Keratinocyte (primary cell): ENCODE measurements at regions not wholly inside any gene's neighbourhood (a gene's known extent, or its start where the extent isn't known, plus 50 kb on each side); places are given as distances from the start of the nearest gene placed in this dataset.

Experiments used
- DNase-seq: peaks from one replicate; pipeline ENCODE4 v3.0.0-alpha.2; 2011; ENCODE audit warnings: low read depth, missing footprints, low spot score
- FAIRE-seq: peaks from 2 replicates; lab custom pipeline; 2011; peaks lifted over from hg19 to GRCh38; lab: Jason Lieb, UNC
- H2AFZ ChIP-seq: 2 replicates; pipeline ENCODE4 v1.6.0; 2012; ENCODE audit warnings: low read length, control low read depth, inconsistent platforms; ENCODE audit not compliant: control insufficient read depth
- H3K27ac ChIP-seq: 2 replicates; pipeline ENCODE4 v1.5.1; 2011; ENCODE audit warnings: low read length; ENCODE audit not compliant: control insufficient read depth, insufficient read depth
- H3K27me3 ChIP-seq: 3 replicates; pipeline ENCODE4 v1.6.0; 2011; ENCODE audit warnings: low read length; ENCODE audit not compliant: control insufficient read depth, insufficient read depth; ENCODE audit errors: extremely low read depth
- H3K36me3 ChIP-seq, 2 experiments: 2 replicates in 1 of 2; 3 replicates in 1 of 2; pipeline ENCODE4 v1.5.1; 2011; ENCODE audit warnings: low read length in 2 of 2, mild to moderate bottlenecking in 1 of 2; ENCODE audit not compliant: control insufficient read depth in 2 of 2, insufficient read depth in 2 of 2; ENCODE audit errors: extremely low read depth in 1 of 2
- H3K4me1 ChIP-seq: 3 replicates; pipeline ENCODE4 v1.5.1; 2011; ENCODE audit warnings: low read length; ENCODE audit not compliant: control insufficient read depth, insufficient read depth; ENCODE audit errors: extremely low read depth
- H3K4me2 ChIP-seq: 3 replicates; pipeline ENCODE4 v1.6.0; 2011; ENCODE audit warnings: low read depth, low read length; ENCODE audit not compliant: control insufficient read depth, insufficient read depth; ENCODE audit errors: extremely low read depth
- H3K4me3 ChIP-seq, 3 experiments: fragments of 200-600 bp in 1 of 3; sonication (generic) in 1 of 3; 2 replicates in 2 of 3; 3 replicates in 1 of 3; pipeline ENCODE4 v1.5.1; 2011 to 2016; ENCODE audit warnings: low read length in 3 of 3, mild to moderate bottlenecking in 3 of 3, control low read depth in 2 of 3, inconsistent platforms in 1 of 3, low read depth in 1 of 3, mixed read lengths in 1 of 3, mixed run types in 1 of 3, moderate library complexity in 1 of 3; ENCODE audit not compliant: control insufficient read depth in 2 of 3, insufficient read depth in 2 of 3; ENCODE audit errors: extremely low read depth in 1 of 3
- H3K79me2 ChIP-seq: 2 replicates; pipeline ENCODE4 v1.6.0; 2012; ENCODE audit warnings: low read length; ENCODE audit not compliant: control insufficient read depth, insufficient read depth
- H3K9ac ChIP-seq: 3 replicates; pipeline ENCODE4 v1.6.0; 2011; ENCODE audit warnings: low read length; ENCODE audit not compliant: control insufficient read depth, insufficient read depth; ENCODE audit errors: extremely low read depth
- H3K9me1 ChIP-seq: 3 replicates; pipeline ENCODE4 v1.6.0; 2011; ENCODE audit warnings: low read length; ENCODE audit not compliant: control insufficient read depth, insufficient read depth; ENCODE audit errors: extremely low read depth
- H3K9me3 ChIP-seq: 2 replicates; pipeline ENCODE4 v1.5.1; 2012; ENCODE audit warnings: low read depth, low read length; ENCODE audit not compliant: control insufficient read depth
- H4K20me1 ChIP-seq: 3 replicates; pipeline ENCODE4 v1.6.0; 2011; ENCODE audit warnings: low read length; ENCODE audit not compliant: control insufficient read depth, insufficient read depth; ENCODE audit errors: extremely low read depth
- EZH2 ChIP-seq: IDR thresholded peaks from one replicate; pipeline ENCODE4 v1.6.1; 2012; ENCODE audit warnings: inconsistent platforms, mild to moderate bottlenecking, low read length, moderate library complexity
- dilution Hi-C: fragments of 300-500 bp; cut with MboI; formaldehyde crosslinking; loops from one replicate; pipeline ENCODE4 v1.7.0; 2020; ENCODE audit warnings: low sequenced_read_pairs; ENCODE audit not compliant: extremely low pct_ligation_motif_present
- TF ChIP-seq, protein P1 (sequence below), 3 experiments: IDR thresholded peaks in 1 of 3; conservative IDR thresholded peaks in 1 of 3; optimal IDR thresholded peaks in 1 of 3; 2 replicates in 2 of 3; 3 replicates in 1 of 3; pipeline versions ENCODE3 to v1.5.1; 2011; ENCODE audit warnings: low read length in 3 of 3, mild to moderate bottlenecking in 3 of 3, moderate library complexity in 2 of 3, control low read depth in 1 of 3, inconsistent platforms in 1 of 3; ENCODE audit not compliant: insufficient read depth in 2 of 3; ENCODE audit errors: extremely low read depth in 1 of 3

GRCh38 chr11:134911514-134912180 is 499.6 kb upstream of the B3GAT1 start:
- DNase-seq = no peak
- dilution Hi-C loops = no loop called here
- Histone ChIP-seq H3K9me3 (peaks cover 6% of the 10 kb centered on the region), H3K27ac (no peak overlapping the region), H3K4me1 (no peaks in the 10 kb centered on the region), H3K36me3 (no peaks in the 10 kb centered on the region), H4K20me1 (no peaks in the 10 kb centered on the region), H3K9me1 (no peaks in the 10 kb centered on the region), H2AFZ (no peak overlapping the region), H3K27me3 (no peaks in the 10 kb centered on the region), H3K4me2 (no peak overlapping the region), H3K79me2 (no peaks in the 10 kb centered on the region), H3K4me3 (no peak overlapping the region), H3K9ac (no peak overlapping the region)
- TF ChIP-seq EZH2 = no peak
- TF ChIP-seq, protein P1, sequence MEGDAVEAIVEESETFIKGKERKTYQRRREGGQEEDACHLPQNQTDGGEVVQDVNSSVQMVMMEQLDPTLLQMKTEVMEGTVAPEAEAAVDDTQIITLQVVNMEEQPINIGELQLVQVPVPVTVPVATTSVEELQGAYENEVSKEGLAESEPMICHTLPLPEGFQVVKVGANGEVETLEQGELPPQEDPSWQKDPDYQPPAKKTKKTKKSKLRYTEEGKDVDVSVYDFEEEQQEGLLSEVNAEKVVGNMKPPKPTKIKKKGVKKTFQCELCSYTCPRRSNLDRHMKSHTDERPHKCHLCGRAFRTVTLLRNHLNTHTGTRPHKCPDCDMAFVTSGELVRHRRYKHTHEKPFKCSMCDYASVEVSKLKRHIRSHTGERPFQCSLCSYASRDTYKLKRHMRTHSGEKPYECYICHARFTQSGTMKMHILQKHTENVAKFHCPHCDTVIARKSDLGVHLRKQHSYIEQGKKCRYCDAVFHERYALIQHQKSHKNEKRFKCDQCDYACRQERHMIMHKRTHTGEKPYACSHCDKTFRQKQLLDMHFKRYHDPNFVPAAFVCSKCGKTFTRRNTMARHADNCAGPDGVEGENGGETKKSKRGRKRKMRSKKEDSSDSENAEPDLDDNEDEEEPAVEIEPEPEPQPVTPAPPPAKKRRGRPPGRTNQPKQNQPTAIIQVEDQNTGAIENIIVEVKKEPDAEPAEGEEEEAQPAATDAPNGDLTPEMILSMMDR (optimal IDR thresholded peaks at IDR 0.05 in 1 of 3, IDR thresholded peaks at IDR 0.05 in 1 of 3, conservative IDR thresholded peaks at IDR 0.05 in 1 of 3; ENCODE audit: extremely low read depth in 1 of 3, insufficient read depth in 2 of 3, low read length in 3 of 3) = no peak
- no peak for FAIRE-seq

- DNase-seq (no peak), FAIRE-seq (no peak)
- no peaks in the 10 kb centered on the region for H3K27me3 ChIP-seq
- no peaks in the 10 kb centered on the region for H3K9me1 ChIP-seq
- H3K4me2 ChIP-seq = no peak overlapping the region
- no peaks in the 10 kb centered on the region for H3K79me2 ChIP-seq
- H3K9me3 ChIP-seq = peaks cover 5% of the 10 kb centered on the region
- no peaks in the 10 kb centered on the region for H3K36me3 ChIP-seq
- no peak for TF ChIP-seq EZH2
- H3K4me1 ChIP-seq = no peaks in the 10 kb centered on the region
- dilution Hi-C loops = no loop called here
- no peak overlapping the region for H2AFZ ChIP-seq
- no peak overlapping the region for H3K4me3 ChIP-seq
- H3K9ac ChIP-seq = no peak overlapping the region
- H4K20me1 ChIP-seq = no peaks in the 10 kb centered on the region
- H3K27ac ChIP-seq = no peak overlapping the region
These were observed 496.5 kb upstream of the B3GAT1 start for GRCh38 chr11:134908583-134908982.

GRCh38 chr11:134907636-134908035 is 495.6 kb upstream of the B3GAT1 start:
- H3K9me3 ChIP-seq = peaks cover 5% of the 10 kb centered on the region
- no peak for DNase-seq
- dilution Hi-C loops = no loop called here
- no peaks in the 10 kb centered on the region for H3K4me1 ChIP-seq
- TF ChIP-seq EZH2 = no peak
- TF ChIP-seq, protein P1 (optimal IDR thresholded peaks at IDR 0.05 in 1 of 3, IDR thresholded peaks at IDR 0.05 in 1 of 3, conservative IDR thresholded peaks at IDR 0.05 in 1 of 3; ENCODE audit: extremely low read depth in 1 of 3, insufficient read depth in 2 of 3, low read length in 3 of 3) = no peak
- no peak overlapping the region for H3K4me2 ChIP-seq
- H3K79me2 ChIP-seq = no peaks in the 10 kb centered on the region
- no peaks in the 10 kb centered on the region for H3K36me3 ChIP-seq
- H3K9me1 ChIP-seq = no peaks in the 10 kb centered on the region
- no peak overlapping the region for H3K9ac ChIP-seq
- no peak for FAIRE-seq
- H2AFZ ChIP-seq = no peak overlapping the region
- H4K20me1 ChIP-seq = no peaks in the 10 kb centered on the region
- no peak overlapping the region for H3K4me3 ChIP-seq
- no peak overlapping the region for H3K27ac ChIP-seq
- H3K27me3 ChIP-seq = no peaks in the 10 kb centered on the region
